Ishikawa (cell line): ENCODE measurements at regions not wholly inside any gene's neighbourhood (a gene's known extent, or its start where the extent isn't known, plus 50 kb on each side); places are given as distances from the start of the nearest gene placed in this dataset.

Source experiments
- EGR1 ChIP-seq: IDR thresholded peaks from 2 replicates; pipeline ENCODE4 v1.6.1; 2012
- MAX ChIP-seq: IDR thresholded peaks from 2 replicates; pipeline ENCODE4 v1.6.1; 2012
- RAD21 ChIP-seq: IDR thresholded peaks from 2 replicates; pipeline ENCODE4 v1.6.1; 2012; ENCODE audit warnings: low read depth
- REST ChIP-seq: IDR thresholded peaks from 2 replicates; pipeline ENCODE4 v1.6.1; 2012; ENCODE audit warnings: low read depth, mild to moderate bottlenecking
- TAF1 ChIP-seq: IDR thresholded peaks from 2 replicates; pipeline ENCODE4 v1.6.1; 2012; ENCODE audit warnings: low read depth, mild to moderate bottlenecking
- USF1 ChIP-seq: IDR thresholded peaks from 2 replicates; pipeline ENCODE4 v1.6.1; 2012
- YY1 ChIP-seq: IDR thresholded peaks from 2 replicates; pipeline ENCODE4 v1.6.1; 2012; ENCODE audit warnings: low read depth
- ZBTB7A ChIP-seq: IDR thresholded peaks from 2 replicates; pipeline ENCODE4 v1.6.1; 2012; ENCODE audit warnings: low read depth

- TF ChIP-seq YY1 (no peak), USF1 (no peak), REST (no peak), TAF1 (no peak), EGR1 (no peak), MAX (no peak), ZBTB7A (no peak), RAD21 (no peak)
Measured at GRCh38 chr9:135201711-135202110, 114.2 kb downstream of the OLFM1 start.
